K562 (cell line): ENCODE measurements at regions not wholly inside any gene's neighbourhood (a gene's known extent, or its start where the extent isn't known, plus 50 kb on each side); places are given as distances from the start of the nearest gene placed in this dataset.

Experiments used
- BHLHE40 ChIP-seq: IDR thresholded peaks from 2 replicates; pipeline ENCODE4 v1.6.1; 2011; ENCODE audit warnings: low read length, improper control_type of control experiment
- CTCF ChIP-seq, 3 experiments: IDR thresholded peaks in 2 of 3; conservative IDR thresholded peaks in 1 of 3; 2 replicates each; pipeline ENCODE4 v1.5.1; 2011 to 2012; ENCODE audit warnings: low read length in 3 of 3, mild to moderate bottlenecking in 3 of 3, control low read depth in 2 of 3, improper control_type of control experiment in 1 of 3, inconsistent platforms in 1 of 3, low read depth in 1 of 3, mixed read lengths in 1 of 3, moderate library complexity in 1 of 3; ENCODE audit not compliant: insufficient read depth in 2 of 3
- NFYB ChIP-seq: IDR thresholded peaks from 2 replicates; pipeline ENCODE4 v1.6.1; 2011; ENCODE audit warnings: mild to moderate bottlenecking, moderate library complexity; ENCODE audit not compliant: insufficient read length; ENCODE audit errors: extremely low read depth
- NRF1 ChIP-seq, 2 experiments: fragments of 450-650 bp; IDR thresholded peaks in 1 of 2; conservative IDR thresholded peaks in 1 of 2; 2 replicates each; pipeline ENCODE4 v1.6.1; 2014; ENCODE audit warnings: mild to moderate bottlenecking in 2 of 2
- PRMT5 ChIP-seq: sonication (generic); formaldehyde crosslinking; IDR thresholded peaks from 2 replicates; pipeline ENCODE4 v1.5.0; 2020; ENCODE audit warnings: missing genetic modification reagents
- RFX5 ChIP-seq: IDR thresholded peaks from 2 replicates; pipeline ENCODE4 v1.6.1; 2011; ENCODE audit warnings: low read depth, mild to moderate bottlenecking, improper control_type of control experiment, low read length
- SIN3A ChIP-seq, 2 experiments: fragments of 150-350 bp in 1 of 2; IDR thresholded peaks; 2 replicates each; pipeline ENCODE4 v1.6.1; 2011 to 2016; ENCODE audit warnings: borderline replicate concordance in 2 of 2, low read depth in 2 of 2, low read length in 2 of 2, mild to moderate bottlenecking in 2 of 2, moderate library complexity in 2 of 2; ENCODE audit not compliant: control insufficient read depth in 1 of 2
- TFAP4 ChIP-seq: sonication (generic); formaldehyde crosslinking; IDR thresholded peaks from 2 replicates; pipeline ENCODE4 v1.8.0; 2022; ENCODE audit warnings: missing genetic modification reagents, mild to moderate bottlenecking, moderate library complexity, borderline replicate concordance
- ZFP30 ChIP-seq: fragments of 250-450 bp; sonication (Bioruptor Pico); IDR thresholded peaks from 2 replicates; pipeline ENCODE4 v1.8.0; 2022; ENCODE audit warnings: moderate library complexity, mild to moderate bottlenecking, inconsistent platforms, borderline replicate concordance
- ZFP36 ChIP-seq: fragments of 150-350 bp; IDR thresholded peaks from 2 replicates; pipeline ENCODE4 v1.6.1; 2018; ENCODE audit warnings: low read length, low read depth; ENCODE audit not compliant: partially characterized antibody
- ZNF274 ChIP-seq: IDR thresholded peaks from 2 replicates; pipeline ENCODE4 v1.6.1; 2011; ENCODE audit warnings: low read depth, mild to moderate bottlenecking, low read length, moderate library complexity, borderline replicate concordance
- TF ChIP-seq, protein P1 (sequence below): sonication (generic); formaldehyde crosslinking; IDR thresholded peaks from 2 replicates; pipeline ENCODE4 v1.8.0; 2023; ENCODE audit warnings: mild to moderate bottlenecking, missing genetic modification reagents

- no peak for TF ChIP-seq TFAP4 (CRISPR knock-in tag)
- no peak for TF ChIP-seq NRF1 (conservative IDR thresholded peaks at IDR 0.05 in 1 of 2, IDR thresholded peaks at IDR 0.05 in 1 of 2)
- no peak for TF ChIP-seq RFX5
- no peak for TF ChIP-seq ZFP30 (CRISPR knock-in tag)
- TF ChIP-seq BHLHE40 = no peak
- TF ChIP-seq ZFP36 = no peak
- TF ChIP-seq ZNF274 = no peak
- TF ChIP-seq, protein P1, sequence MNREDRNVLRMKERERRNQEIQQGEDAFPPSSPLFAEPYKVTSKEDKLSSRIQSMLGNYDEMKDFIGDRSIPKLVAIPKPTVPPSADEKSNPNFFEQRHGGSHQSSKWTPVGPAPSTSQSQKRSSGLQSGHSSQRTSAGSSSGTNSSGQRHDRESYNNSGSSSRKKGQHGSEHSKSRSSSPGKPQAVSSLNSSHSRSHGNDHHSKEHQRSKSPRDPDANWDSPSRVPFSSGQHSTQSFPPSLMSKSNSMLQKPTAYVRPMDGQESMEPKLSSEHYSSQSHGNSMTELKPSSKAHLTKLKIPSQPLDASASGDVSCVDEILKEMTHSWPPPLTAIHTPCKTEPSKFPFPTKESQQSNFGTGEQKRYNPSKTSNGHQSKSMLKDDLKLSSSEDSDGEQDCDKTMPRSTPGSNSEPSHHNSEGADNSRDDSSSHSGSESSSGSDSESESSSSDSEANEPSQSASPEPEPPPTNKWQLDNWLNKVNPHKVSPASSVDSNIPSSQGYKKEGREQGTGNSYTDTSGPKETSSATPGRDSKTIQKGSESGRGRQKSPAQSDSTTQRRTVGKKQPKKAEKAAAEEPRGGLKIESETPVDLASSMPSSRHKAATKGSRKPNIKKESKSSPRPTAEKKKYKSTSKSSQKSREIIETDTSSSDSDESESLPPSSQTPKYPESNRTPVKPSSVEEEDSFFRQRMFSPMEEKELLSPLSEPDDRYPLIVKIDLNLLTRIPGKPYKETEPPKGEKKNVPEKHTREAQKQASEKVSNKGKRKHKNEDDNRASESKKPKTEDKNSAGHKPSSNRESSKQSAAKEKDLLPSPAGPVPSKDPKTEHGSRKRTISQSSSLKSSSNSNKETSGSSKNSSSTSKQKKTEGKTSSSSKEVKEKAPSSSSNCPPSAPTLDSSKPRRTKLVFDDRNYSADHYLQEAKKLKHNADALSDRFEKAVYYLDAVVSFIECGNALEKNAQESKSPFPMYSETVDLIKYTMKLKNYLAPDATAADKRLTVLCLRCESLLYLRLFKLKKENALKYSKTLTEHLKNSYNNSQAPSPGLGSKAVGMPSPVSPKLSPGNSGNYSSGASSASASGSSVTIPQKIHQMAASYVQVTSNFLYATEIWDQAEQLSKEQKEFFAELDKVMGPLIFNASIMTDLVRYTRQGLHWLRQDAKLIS (CRISPR knock-in tag) = no peak
- TF ChIP-seq SIN3A (IDR thresholded peaks at IDR 0.05; ENCODE audit: borderline replicate concordance in 2 of 2, control insufficient read depth in 1 of 2, low read depth in 2 of 2, low read length in 2 of 2) = no peak
- TF ChIP-seq NFYB = no peak
- TF ChIP-seq CTCF (IDR thresholded peaks at IDR 0.05 in 2 of 3, conservative IDR thresholded peaks at IDR 0.05 in 1 of 3; ENCODE audit: insufficient read depth in 2 of 3, low read depth in 1 of 3, low read length in 3 of 3) = no peak
- no peak for TF ChIP-seq PRMT5 (CRISPR knock-in tag)
Measured at GRCh38 chr10:34875061-34875460, 60.0 kb upstream of the PARD3 start.
